Loucy (cell line): ENCODE measurements at regions not wholly inside any gene's neighbourhood (a gene's known extent, or its start where the extent isn't known, plus 50 kb on each side); places are given as distances from the start of the nearest gene placed in this dataset.

ENCODE experiments used
- EZH2phosphoT487 ChIP-seq: fragments of 200-600 bp; IDR thresholded peaks from 2 replicates; pipeline ENCODE4 v1.6.1; 2018; ENCODE audit warnings: antibody characterized with exemption, mild to moderate bottlenecking, moderate library complexity, borderline replicate concordance
- TF ChIP-seq, protein P1 (sequence below): fragments of 200-600 bp; sonication (generic); conservative IDR thresholded peaks from 2 replicates; pipeline ENCODE4 v1.5.1; 2014; ENCODE audit warnings: mild to moderate bottlenecking, antibody characterized with exemption, low read length

DNA sequence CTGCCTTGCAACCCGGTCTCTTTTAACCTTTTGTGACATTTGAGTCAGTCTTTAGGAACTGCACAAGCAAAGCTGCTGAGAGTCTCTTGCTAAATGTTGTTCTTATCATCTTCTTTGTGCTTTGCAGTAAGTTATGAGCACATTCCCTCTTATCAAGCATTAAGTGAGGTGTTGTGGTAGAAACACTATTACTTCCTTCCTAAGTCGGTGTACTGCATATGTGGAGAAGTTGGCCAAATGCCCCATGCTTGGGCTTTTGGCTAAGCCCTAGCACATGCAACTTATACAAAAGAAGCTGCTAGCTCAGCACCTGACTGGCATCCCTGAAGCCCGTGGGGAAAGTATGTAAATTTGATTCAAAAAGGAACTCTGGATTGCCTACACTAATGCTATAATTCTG lies 136.5 kb upstream of the RBMS3 start:
- TF ChIP-seq, protein P1, sequence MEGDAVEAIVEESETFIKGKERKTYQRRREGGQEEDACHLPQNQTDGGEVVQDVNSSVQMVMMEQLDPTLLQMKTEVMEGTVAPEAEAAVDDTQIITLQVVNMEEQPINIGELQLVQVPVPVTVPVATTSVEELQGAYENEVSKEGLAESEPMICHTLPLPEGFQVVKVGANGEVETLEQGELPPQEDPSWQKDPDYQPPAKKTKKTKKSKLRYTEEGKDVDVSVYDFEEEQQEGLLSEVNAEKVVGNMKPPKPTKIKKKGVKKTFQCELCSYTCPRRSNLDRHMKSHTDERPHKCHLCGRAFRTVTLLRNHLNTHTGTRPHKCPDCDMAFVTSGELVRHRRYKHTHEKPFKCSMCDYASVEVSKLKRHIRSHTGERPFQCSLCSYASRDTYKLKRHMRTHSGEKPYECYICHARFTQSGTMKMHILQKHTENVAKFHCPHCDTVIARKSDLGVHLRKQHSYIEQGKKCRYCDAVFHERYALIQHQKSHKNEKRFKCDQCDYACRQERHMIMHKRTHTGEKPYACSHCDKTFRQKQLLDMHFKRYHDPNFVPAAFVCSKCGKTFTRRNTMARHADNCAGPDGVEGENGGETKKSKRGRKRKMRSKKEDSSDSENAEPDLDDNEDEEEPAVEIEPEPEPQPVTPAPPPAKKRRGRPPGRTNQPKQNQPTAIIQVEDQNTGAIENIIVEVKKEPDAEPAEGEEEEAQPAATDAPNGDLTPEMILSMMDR, result no peak
- TF ChIP-seq EZH2phosphoT487, result no peak
